Thyroid gland (tissue), 4 donors: ENCODE measurements at regions not wholly inside any gene's neighbourhood (a gene's known extent, or its start where the extent isn't known, plus 50 kb on each side); places are given as distances from the start of the nearest gene placed in this dataset.

ENCODE experiments used
- DNase-seq, 2 donors: peaks; one replicate each; pipeline ENCODE4 v3.0.0-alpha.2; 2019
- H3K27ac ChIP-seq, 3 donors: fragments of 200-600 bp; sonication (generic); 1 replicate in 2 of 3; 2 replicates in 1 of 3; pipeline ENCODE4 v1.5.1; 2016 to 2019; ENCODE audit warnings: mild to moderate bottlenecking in 1 of 3, moderate library complexity in 1 of 3
- H3K27me3 ChIP-seq: fragments of 200-600 bp; sonication (generic); one replicate; pipeline ENCODE4 v1.5.1; 2019
- H3K36me3 ChIP-seq, 2 donors: fragments of 200-600 bp; sonication (generic); one replicate each; pipeline ENCODE4 v1.5.1; 2016 to 2019
- H3K4me1 ChIP-seq, 2 donors: fragments of 200-600 bp; sonication (generic); one replicate each; pipeline ENCODE4 v1.5.1; 2017 to 2019
- H3K4me3 ChIP-seq, 3 donors: fragments of 200-600 bp; sonication (generic); replicated peaks in 1 of 3; 1 replicate in 2 of 3; 2 replicates in 1 of 3; pipeline ENCODE4 v1.5.1; 2016; ENCODE audit warnings: mild to moderate bottlenecking in 1 of 3
- H3K9me3 ChIP-seq: fragments of 200-600 bp; sonication (generic); one replicate; pipeline ENCODE4 v1.5.1; 2017
- CTCF ChIP-seq, 6 experiments: fragments of 200-600 bp in 3 of 6; fragments of 450-650 bp in 3 of 6; sonication (generic) in 3 of 6; IDR thresholded peaks; one replicate each; pipeline ENCODE4 v1.5.1; 2016 to 2019; ENCODE audit warnings: antibody characterized with exemption in 6 of 6, mild to moderate bottlenecking in 2 of 6, inconsistent platforms in 1 of 6, moderate library complexity in 1 of 6
- POLR2A ChIP-seq, 2 donors: fragments of 450-650 bp; IDR thresholded peaks; one replicate each; pipeline ENCODE4 v1.6.1; 2017; ENCODE audit warnings: antibody characterized with exemption in 2 of 2, mild to moderate bottlenecking in 2 of 2, moderate library complexity in 1 of 2
- WGBS, 2 donors: methylation state at CpG; one replicate each; pipeline ENCODE4 v1.1.5; 2017; 5-methylcytosine and 5-hydroxymethylcytosine counted together
- intact Hi-C: fragments of 100-400 bp; cut with DNase I; formaldehyde crosslinking; loops from one replicate; pipeline ENCODE4 v1.15.1; 2023

- no peaks in the 10 kb centered on the region for H3K9me3 ChIP-seq
- H3K27ac ChIP-seq = no peak overlapping the region
- WGBS, 2 donors = 66 to 72% methylated on average over 6 of the region's 6 CpGs
- no peaks in the 10 kb centered on the region for H3K36me3 ChIP-seq
- no peak for DNase-seq
- intact Hi-C loops = no loop called here
- H3K4me3 ChIP-seq = no peak overlapping the region
- H3K4me1 ChIP-seq = no peaks in the 10 kb centered on the region
- TF ChIP-seq CTCF (IDR thresholded peaks at IDR 0.05) (no peak), POLR2A (IDR thresholded peaks at IDR 0.05) (no peak)
- no peaks in the 10 kb centered on the region for H3K27me3 ChIP-seq
These were observed 344.2 kb upstream of the KAZN start for GRCh38 chr1:14254251-14254650.

GRCh38 chr1:14255233-14255632, 343.3 kb upstream of the KAZN start:
- no peak overlapping the region for H3K4me3 ChIP-seq
- H3K36me3 ChIP-seq = no peaks in the 10 kb centered on the region
- DNase-seq = no peak
- H3K27ac ChIP-seq = no peak overlapping the region
- H3K9me3 ChIP-seq = no peaks in the 10 kb centered on the region
- intact Hi-C loops = no loop called here
- WGBS, 2 donors = 88 to 94% methylated on average over 3 of the region's 3 CpGs
- TF ChIP-seq POLR2A (IDR thresholded peaks at IDR 0.05) (no peak), CTCF (IDR thresholded peaks at IDR 0.05) (no peak)
- H3K4me1 ChIP-seq = no peaks in the 10 kb centered on the region
- no peaks in the 10 kb centered on the region for H3K27me3 ChIP-seq

- Histone ChIP-seq H3K27me3 (no peaks in the 10 kb centered on the region), H3K9me3 (no peaks in the 10 kb centered on the region), H3K36me3 (no peaks in the 10 kb centered on the region), H3K27ac (no peak overlapping the region), H3K4me3 (no peak overlapping the region), H3K4me1 (no peaks in the 10 kb centered on the region)
- TF ChIP-seq POLR2A (IDR thresholded peaks at IDR 0.05) (no peak), CTCF (IDR thresholded peaks at IDR 0.05) (no peak)
- 73 to 74% methylated on average over 2 of the region's 2 CpGs for WGBS, 2 donors
- intact Hi-C loops = no loop called here
- DNase-seq = no peak
These were observed 342.8 kb upstream of the KAZN start for GRCh38 chr1:14255711-14256110.

- no peak for TF ChIP-seq CTCF (IDR thresholded peaks at IDR 0.05)
- TF ChIP-seq POLR2A (IDR thresholded peaks at IDR 0.05) = no peak
- no peaks in the 10 kb centered on the region for H3K9me3 ChIP-seq
- intact Hi-C loops = no loop called here
These were observed 339.2 kb upstream of the KAZN start for GRCh38 chr1:14259191-14259757.

DNA sequence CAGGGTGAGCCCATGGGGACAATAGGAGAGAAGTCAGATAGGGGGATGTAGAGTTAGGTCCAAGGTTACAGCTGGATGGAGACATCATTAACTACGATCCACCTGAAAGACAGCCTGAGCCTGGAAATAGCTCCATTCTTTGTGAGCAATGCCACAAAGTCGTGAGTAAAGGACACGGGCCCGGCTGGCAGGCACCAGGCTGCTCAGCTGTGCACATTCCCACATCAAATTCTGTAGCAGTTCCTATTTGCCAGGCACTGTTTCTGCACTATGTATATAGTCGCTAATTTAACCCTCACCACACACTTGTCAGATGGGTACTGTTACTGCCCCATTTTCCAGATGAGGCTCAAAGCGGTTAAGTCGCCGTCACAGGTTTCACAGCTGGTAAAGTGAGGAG, 338.0 kb upstream of the KAZN start:
- WGBS, 2 donors = 94 to 97% methylated on average over 8 of the region's 8 CpGs
- TF ChIP-seq CTCF (IDR thresholded peaks at IDR 0.05) (no peak), POLR2A (IDR thresholded peaks at IDR 0.05) (no peak)
- intact Hi-C loops = no loop called here
- Histone ChIP-seq H3K36me3 (no peaks in the 10 kb centered on the region), H3K9me3 (no peaks in the 10 kb centered on the region), H3K4me1 (no peaks in the 10 kb centered on the region), H3K27ac (no peak overlapping the region), H3K4me3 (no peak overlapping the region), H3K27me3 (no peaks in the 10 kb centered on the region)
- no peak for DNase-seq

More at GRCh38 chr1:14259191-14259757, 339.2 kb upstream of the KAZN start:
- no peak overlapping the region for H3K4me3 ChIP-seq
- H3K27ac ChIP-seq = no peak overlapping the region
- WGBS, 2 donors = 77 to 80% methylated on average over 10 to 13 of the region's 13 CpGs
- DNase-seq = peak; percentile 26 to 36
- H3K4me1 ChIP-seq = no peaks in the 10 kb centered on the region
- H3K27me3 ChIP-seq = no peaks in the 10 kb centered on the region
- H3K36me3 ChIP-seq = no peaks in the 10 kb centered on the region
